Gastrocnemius medialis (tissue), 4 donors: ENCODE measurements at regions not wholly inside any gene's neighbourhood (a gene's known extent, or its start where the extent isn't known, plus 50 kb on each side); places are given as distances from the start of the nearest gene placed in this dataset.

Experiments
- ATAC-seq, 2 donors: fragments of 150-250 bp; one replicate each; pipeline ENCODE4 v1.9.1; 2016
- DNase-seq, 2 donors: peaks; one replicate each; pipeline ENCODE4 v3.0.0-alpha.2; 2019
- H3K27ac ChIP-seq, 4 donors: fragments of 200-600 bp; sonication (generic); 1 replicate in 1 of 4; 2 replicates in 3 of 4; pipeline ENCODE4 v1.5.1; 2016 to 2018; ENCODE audit warnings: mild to moderate bottlenecking in 2 of 4, moderate library complexity in 1 of 4
- H3K27me3 ChIP-seq, 3 donors: fragments of 200-600 bp; sonication (generic) in 2 of 3; 1 replicate in 1 of 3; 2 replicates in 2 of 3; pipeline versions ENCODE4 v1.5.1 to v1.6.0; 2016 to 2019; ENCODE audit warnings: mild to moderate bottlenecking in 1 of 3, moderate library complexity in 1 of 3
- H3K36me3 ChIP-seq, 2 donors: fragments of 200-600 bp; sonication (generic) in 1 of 2; one replicate each; pipeline ENCODE4 v1.5.1; 2017 to 2018
- H3K4me1 ChIP-seq, 2 donors: fragments of 200-600 bp; sonication (generic) in 1 of 2; one replicate each; pipeline ENCODE4 v1.5.1; 2016 to 2017; ENCODE audit warnings: mild to moderate bottlenecking in 2 of 2
- H3K4me3 ChIP-seq, 4 donors: fragments of 200-600 bp; sonication (generic) in 3 of 4; 1 replicate in 1 of 4; 2 replicates in 3 of 4; pipeline ENCODE4 v1.5.1; 2016 to 2019; ENCODE audit warnings: mild to moderate bottlenecking in 2 of 4
- H3K9me3 ChIP-seq, 3 donors: fragments of 200-600 bp; sonication (generic) in 2 of 3; 1 replicate in 1 of 3; 2 replicates in 2 of 3; pipeline ENCODE4 v1.5.1; 2016 to 2019
- POLR2A ChIP-seq, 2 donors: fragments of 450-650 bp; IDR thresholded peaks; one replicate each; pipeline ENCODE4 v1.6.1; 2017; ENCODE audit warnings: antibody characterized with exemption in 2 of 2, mild to moderate bottlenecking in 2 of 2, moderate library complexity in 2 of 2
- in situ Hi-C, 4 donors: fragments of 200-750 bp; cut with MboI; loops; one replicate each; pipeline versions ENCODE4 v1.15.0 to v1.8.0; 2017; ENCODE audit warnings: low sequenced_read_pairs in 4 of 4
- intact Hi-C: fragments of 100-400 bp; cut with DNase I; formaldehyde crosslinking; loops from one replicate; pipeline ENCODE4 v1.15.1; 2023; ENCODE audit warnings: low total_unique reads
- TF ChIP-seq, protein P1 (sequence below), 5 experiments: fragments of 450-650 bp in 3 of 5; fragments of 200-600 bp in 2 of 5; sonication (generic) in 2 of 5; IDR thresholded peaks in 4 of 5; conservative IDR thresholded peaks in 1 of 5; 1 replicate in 4 of 5; 2 replicates in 1 of 5; pipeline ENCODE4 v1.5.1; 2016 to 2019; ENCODE audit warnings: antibody characterized with exemption in 5 of 5, mild to moderate bottlenecking in 3 of 5, moderate library complexity in 3 of 5

- Histone ChIP-seq H3K27me3 (no peaks in the 10 kb centered on the region), H3K4me3 (no peak overlapping the region), H3K9me3 (no peaks in the 10 kb centered on the region), H3K36me3 (no peaks in the 10 kb centered on the region), H3K4me1 (no peaks in the 10 kb centered on the region), H3K27ac (no peak overlapping the region)
- in situ Hi-C loops, result no loop called here
- intact Hi-C loops, result no loop called here
- TF ChIP-seq POLR2A (IDR thresholded peaks at IDR 0.05), result no peak
- TF ChIP-seq, protein P1, sequence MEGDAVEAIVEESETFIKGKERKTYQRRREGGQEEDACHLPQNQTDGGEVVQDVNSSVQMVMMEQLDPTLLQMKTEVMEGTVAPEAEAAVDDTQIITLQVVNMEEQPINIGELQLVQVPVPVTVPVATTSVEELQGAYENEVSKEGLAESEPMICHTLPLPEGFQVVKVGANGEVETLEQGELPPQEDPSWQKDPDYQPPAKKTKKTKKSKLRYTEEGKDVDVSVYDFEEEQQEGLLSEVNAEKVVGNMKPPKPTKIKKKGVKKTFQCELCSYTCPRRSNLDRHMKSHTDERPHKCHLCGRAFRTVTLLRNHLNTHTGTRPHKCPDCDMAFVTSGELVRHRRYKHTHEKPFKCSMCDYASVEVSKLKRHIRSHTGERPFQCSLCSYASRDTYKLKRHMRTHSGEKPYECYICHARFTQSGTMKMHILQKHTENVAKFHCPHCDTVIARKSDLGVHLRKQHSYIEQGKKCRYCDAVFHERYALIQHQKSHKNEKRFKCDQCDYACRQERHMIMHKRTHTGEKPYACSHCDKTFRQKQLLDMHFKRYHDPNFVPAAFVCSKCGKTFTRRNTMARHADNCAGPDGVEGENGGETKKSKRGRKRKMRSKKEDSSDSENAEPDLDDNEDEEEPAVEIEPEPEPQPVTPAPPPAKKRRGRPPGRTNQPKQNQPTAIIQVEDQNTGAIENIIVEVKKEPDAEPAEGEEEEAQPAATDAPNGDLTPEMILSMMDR (IDR thresholded peaks at IDR 0.05 in 4 of 5, conservative IDR thresholded peaks at IDR 0.05 in 1 of 5), result no peak
- ATAC-seq (no peak), DNase-seq (no peak)
These were observed 261.1 kb downstream of the SIPA1L2 start for GRCh38 chr1:232368821-232369321.

- TF ChIP-seq POLR2A (IDR thresholded peaks at IDR 0.05), result no peak
- TF ChIP-seq, protein P1 (IDR thresholded peaks at IDR 0.05 in 4 of 5, conservative IDR thresholded peaks at IDR 0.05 in 1 of 5), result no peak
These were observed 262.6 kb downstream of the SIPA1L2 start for GRCh38 chr1:232367293-232367692.

DNA sequence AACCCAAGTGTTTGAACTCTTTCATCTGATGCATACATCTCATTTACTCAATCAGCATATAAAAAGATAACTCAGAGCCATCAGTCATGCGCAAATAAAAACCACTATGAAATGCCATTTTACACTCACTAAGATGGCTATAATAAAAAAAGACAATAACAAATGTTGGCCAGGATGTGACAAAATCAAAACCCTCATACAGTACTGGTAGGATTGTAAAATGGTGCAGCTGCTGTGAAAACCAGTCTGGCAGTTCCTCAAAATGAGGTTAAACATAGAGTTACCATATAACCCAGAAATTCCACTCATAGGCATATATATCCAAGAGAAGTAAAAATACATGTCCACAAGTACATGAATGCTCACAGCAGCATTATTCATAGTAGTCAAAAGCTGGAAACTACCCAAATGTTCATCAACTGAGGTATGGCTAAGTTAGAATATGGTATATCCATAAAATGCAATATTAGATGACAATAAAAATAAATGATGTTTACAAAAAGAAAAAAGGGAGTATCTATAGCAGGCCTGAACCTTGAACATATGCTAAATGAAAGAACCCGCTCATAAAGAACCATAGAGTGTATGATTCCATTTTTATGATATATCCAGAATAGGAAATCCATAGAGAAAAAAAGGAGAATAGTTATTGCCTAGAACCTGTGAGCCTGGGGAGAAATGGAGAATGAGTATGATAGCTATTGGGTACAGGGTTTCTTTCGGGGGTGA is 265.1 kb downstream of the SIPA1L2 start:
- Histone ChIP-seq H3K4me3 (no peak overlapping the region), H3K27ac (no peak overlapping the region), H3K36me3 (no peaks in the 10 kb centered on the region), H3K9me3 (no peaks in the 10 kb centered on the region), H3K27me3 (no peaks in the 10 kb centered on the region), H3K4me1 (no peaks in the 10 kb centered on the region)
- in situ Hi-C loops (no loop called here), intact Hi-C loops (no loop called here)
- ATAC-seq (no peak), DNase-seq (no peak)
- TF ChIP-seq POLR2A (IDR thresholded peaks at IDR 0.05), result no peak
- TF ChIP-seq, protein P1 (IDR thresholded peaks at IDR 0.05 in 4 of 5, conservative IDR thresholded peaks at IDR 0.05 in 1 of 5), result no peak

More at GRCh38 chr1:232367293-232367692, 262.6 kb downstream of the SIPA1L2 start:
- no peak for DNase-seq
- in situ Hi-C loops (no loop called here), intact Hi-C loops (no loop called here)
- H3K27me3 ChIP-seq, result no peaks in the 10 kb centered on the region
- H3K4me1 ChIP-seq, result no peaks in the 10 kb centered on the region
- H3K4me3 ChIP-seq, result no peak overlapping the region
- H3K27ac ChIP-seq, result no peak overlapping the region
- no peaks in the 10 kb centered on the region for H3K9me3 ChIP-seq
- H3K36me3 ChIP-seq, result no peaks in the 10 kb centered on the region
- no peak for ATAC-seq

- DNase-seq, result no peak
- TF ChIP-seq, protein P1 (IDR thresholded peaks at IDR 0.05 in 4 of 5, conservative IDR thresholded peaks at IDR 0.05 in 1 of 5), result no peak
- TF ChIP-seq POLR2A (IDR thresholded peaks at IDR 0.05), result no peak
- Histone ChIP-seq H3K27ac (no peak overlapping the region), H3K27me3 (no peaks in the 10 kb centered on the region), H3K4me1 (no peaks in the 10 kb centered on the region), H3K36me3 (no peaks in the 10 kb centered on the region), H3K4me3 (no peak overlapping the region), H3K9me3 (no peaks in the 10 kb centered on the region)
- ATAC-seq, result no peak
- intact Hi-C loops, result no loop called here
- in situ Hi-C loops, result no loop called here
These were observed 266.9 kb downstream of the SIPA1L2 start for GRCh38 chr1:232363008-232363407.
